K562 (cell line): ENCODE measurements at regions not wholly inside any gene's neighbourhood (a gene's known extent, or its start where the extent isn't known, plus 50 kb on each side); places are given as distances from the start of the nearest gene placed in this dataset.
A peak's percentile ranks its signal among the peaks of the same experiment; 100 is the strongest.

ENCODE experiments used
- ATAC-seq: fragments of 200-7000 bp; cut with Tn5 transposase; 3 replicates; pipeline ENCODE4 v1.9.1; 2020; ENCODE audit warnings: moderate library complexity
- BruUV-seq: library from RNA; stranded (reverse); fragments of 400-500 nt; replicated peaks from 2 replicates; lab custom pipeline; 2021; lab: Mats Ljungman, UMichigan
- CTCF ChIA-PET: fragments of 300-600 bp; formaldehyde crosslinking; extraction: SDS; loops from one replicate; lab custom pipeline; 2021; ENCODE audit warnings: low intra/inter-chr PET ratio; lab: Yijun Ruan, JAX
- POLR2A ChIA-PET: fragments of 300-600, 350-650 bp; sonication (Branson Sonifier 250); formaldehyde crosslinking; extraction: SDS; loops from one replicate; lab custom pipeline; 2021; ENCODE audit warnings: antibody characterized with exemption, inconsistent platforms; lab: Yijun Ruan, JAX
- DNase-seq, 4 experiments: peaks; one replicate each; pipeline versions ENCODE4 v3.0.0 to v3.0.0-alpha.2; 2011 to 2018; ENCODE audit warnings: low spot score in 3 of 4, mixed read lengths in 3 of 4; ENCODE audit errors: extremely low read depth in 1 of 4
- FAIRE-seq: peaks from 2 replicates; lab custom pipeline; 2011; peaks lifted over from hg19 to GRCh38; lab: Jason Lieb, UNC
- H2AFZ ChIP-seq: 2 replicates; pipeline ENCODE4 v1.6.0; 2011; ENCODE audit warnings: low read depth, low read length, control low read depth, inconsistent platforms
- H3K27ac ChIP-seq: fragments of 200-600 bp; 3 replicates; pipeline ENCODE4 v1.8.0; 2011; ENCODE audit warnings: low read depth, mild to moderate bottlenecking, control low read depth, inconsistent platforms, low read length, moderate library complexity, mixed read lengths; ENCODE audit errors: extremely low read depth
- H3K27me3 ChIP-seq, 2 experiments: fragments of 300-600 bp in 1 of 2; 2 replicates in 1 of 2; 3 replicates in 1 of 2; pipeline versions ENCODE4 v1.6.0 to v1.8.0; 2011; ENCODE audit warnings: inconsistent platforms in 2 of 2, low read length in 2 of 2, mild to moderate bottlenecking in 1 of 2, mixed read lengths in 1 of 2, moderate library complexity in 1 of 2; ENCODE audit not compliant: control insufficient read depth in 2 of 2, insufficient read depth in 2 of 2
- H3K36me3 ChIP-seq: fragments of 300-600 bp; 3 replicates; pipeline ENCODE4 v1.8.0; 2011; ENCODE audit warnings: mild to moderate bottlenecking, low read length, inconsistent platforms; ENCODE audit not compliant: control insufficient read depth, insufficient read depth
- H3K4me1 ChIP-seq, 2 experiments: fragments of 200-600 bp in 1 of 2; replicated peaks in 1 of 2; 2 replicates in 1 of 2; 3 replicates in 1 of 2; pipeline versions ENCODE4 v1.5.1 to v1.8.0; 2011; ENCODE audit warnings: inconsistent platforms in 2 of 2, low read length in 2 of 2, mild to moderate bottlenecking in 1 of 2, mixed read lengths in 1 of 2, moderate library complexity in 1 of 2; ENCODE audit not compliant: control insufficient read depth in 2 of 2, insufficient read depth in 2 of 2
- H3K4me2 ChIP-seq: 2 replicates; pipeline ENCODE4 v1.6.1; 2011; ENCODE audit warnings: low read length, control low read depth, inconsistent platforms, mixed read lengths; ENCODE audit not compliant: insufficient read depth
- H3K4me3 ChIP-seq: fragments of 200-600 bp; sonication (generic), shearing (Covaris generic); 2 replicates; pipeline ENCODE4 v1.5.1; 2016; ENCODE audit warnings: control low read depth, inconsistent platforms
- H3K79me2 ChIP-seq: fragments of 200-600 bp; 3 replicates; pipeline ENCODE4 v1.8.0; 2011; ENCODE audit warnings: low read length, inconsistent platforms; ENCODE audit not compliant: control insufficient read depth, insufficient read depth
- H3K9ac ChIP-seq, 2 experiments: 2 replicates each; pipeline versions ENCODE4 v1.6.0 to v1.6.1; 2011; ENCODE audit warnings: low read depth in 2 of 2, low read length in 2 of 2, control low read depth in 1 of 2, inconsistent platforms in 1 of 2, mild to moderate bottlenecking in 1 of 2, mixed read lengths in 1 of 2; ENCODE audit not compliant: insufficient read depth in 1 of 2
- H3K9me1 ChIP-seq: one replicate; pipeline ENCODE4 v1.6.0; 2011; ENCODE audit warnings: inconsistent platforms, mild to moderate bottlenecking, low read length, moderate library complexity; ENCODE audit not compliant: control insufficient read depth, insufficient read depth
- H3K9me3 ChIP-seq: replicated peaks from 2 replicates; pipeline ENCODE4 v1.5.1; 2011; ENCODE audit warnings: low read depth, low read length, inconsistent platforms; ENCODE audit not compliant: control insufficient read depth, insufficient read depth
- H4K20me1 ChIP-seq: replicated peaks from 2 replicates; pipeline ENCODE4 v1.6.1; 2011; ENCODE audit warnings: low read length, inconsistent platforms, mixed read lengths; ENCODE audit not compliant: control insufficient read depth, insufficient read depth
- CBX8 ChIP-seq: fragments of 200-600 bp; sonication (generic); IDR thresholded peaks from 2 replicates; pipeline ENCODE4 v1.6.1; 2012; ENCODE audit warnings: borderline replicate concordance, mixed run types, low read depth, mild to moderate bottlenecking, moderate library complexity, mixed read lengths, low read length, control low read depth, inconsistent platforms; ENCODE audit not compliant: poor library complexity, severe bottlenecking; ENCODE audit errors: extremely low read depth
- DEAF1 ChIP-seq: fragments of 450-650 bp; formaldehyde crosslinking; IDR thresholded peaks from 2 replicates; pipeline ENCODE4 v1.4.0; 2020; ENCODE audit warnings: mild to moderate bottlenecking, moderate library complexity
- KDM5B ChIP-seq: fragments of 200-600 bp; sonication (generic); IDR thresholded peaks from 2 replicates; pipeline ENCODE4 v1.6.1; 2012; ENCODE audit warnings: low read depth, mild to moderate bottlenecking, moderate library complexity, low read length, control low read depth, inconsistent platforms; ENCODE audit not compliant: insufficient replicate concordance
- MAFF ChIP-seq: IDR thresholded peaks from 2 replicates; pipeline ENCODE4 v1.6.1; 2012; ENCODE audit warnings: low read length, improper control_type of control experiment
- MAFG ChIP-seq: fragments of 450-650 bp; conservative IDR thresholded peaks from 2 replicates; pipeline ENCODE4 v1.6.1; 2016; ENCODE audit warnings: missing genetic modification characterization, missing compliant biosample characterization
- MAFK ChIP-seq: IDR thresholded peaks from 2 replicates; pipeline ENCODE4 v1.6.1; 2011; ENCODE audit warnings: low read length, improper control_type of control experiment
- PURB ChIP-seq: sonication (generic); formaldehyde crosslinking; IDR thresholded peaks from 2 replicates; pipeline ENCODE4 v1.9.0; 2021; ENCODE audit warnings: low read depth, mild to moderate bottlenecking, missing genetic modification reagents
- ZNF316 ChIP-seq: fragments of 450-650 bp; IDR thresholded peaks from 2 replicates; pipeline ENCODE4 v1.6.1; 2016
- WGBS: fragments of 100-300 bp; shearing (Covaris generic); methylation state at CpG from one replicate; pipeline ENCODE4 v1.1.6; 2016; ENCODE audit warnings: low coverage, mixed read lengths; ENCODE audit not compliant: insufficient coverage; ENCODE audit errors: missing lambda C conversion rate; 5-methylcytosine and 5-hydroxymethylcytosine counted together
- in situ Hi-C: fragments of 300-500 bp; cut with MboI; formaldehyde crosslinking; loops from 4 replicates; pipeline ENCODE4 v1.15.0; 2018; ENCODE audit warnings: inconsistent platforms, mixed read lengths
- intact Hi-C: fragments of 100-400 bp; cut with micrococcal nuclease; formaldehyde crosslinking; loops from 2 replicates; pipeline ENCODE4 v1.14.2; 2022

GRCh38 chr7:114102131-114102530, 183.3 kb upstream of the PPP1R3A start:
- BruUV-seq, result no TSS peak
- Histone ChIP-seq H4K20me1 (no peaks in the 10 kb centered on the region), H2AFZ (no peak overlapping the region), H3K79me2 (no peaks in the 10 kb centered on the region), H3K4me1 (no peaks in the 10 kb centered on the region), H3K36me3 (no peaks in the 10 kb centered on the region), H3K4me3 (no peak overlapping the region), H3K9ac (no peak overlapping the region), H3K9me3 (no peaks in the 10 kb centered on the region), H3K9me1 (no peaks in the 10 kb centered on the region), H3K27me3 (no peaks in the 10 kb centered on the region), H3K27ac (no peak overlapping the region), H3K4me2 (no peak overlapping the region)
- DNase-seq (no peak), FAIRE-seq (no peak), ATAC-seq (no peak)
- intact Hi-C loops, result no loop called here
- 4% methylated on average over 1 of the region's 1 CpG for WGBS
- POLR2A ChIA-PET, result no interaction called here
- CTCF ChIA-PET, result no interaction called here
- in situ Hi-C loops, result no loop called here
- no peak for TF ChIP-seq CBX8
- no peak for TF ChIP-seq PURB
- no peak for TF ChIP-seq KDM5B
- peak; percentile 84 for TF ChIP-seq ZNF316
- peak; percentile 70 for TF ChIP-seq MAFG (tag)
- TF ChIP-seq MAFK, result peak; percentile 68; the same call in 1 of the 2 replicates
- TF ChIP-seq DEAF1, result no peak
- TF ChIP-seq MAFF, result peak; percentile 65
- TF ChIP-seq, all 486 proteins: peak for 4
